ENCODE measurements at regions not wholly inside any gene's neighbourhood (a gene's known extent, or its start where the extent isn't known, plus 50 kb on each side); places are given as distances from the start of the nearest gene placed in this dataset.

GRCh38 chrX:101744085-101744484 lies 84.4 kb upstream of the ARMCX2 start:
- no peak overlapping the region for H3K14ac ChIP-seq (ENCODE audit: insufficient read depth, low read length)
- Mint-ChIP-seq H3K4me3 (no peak overlapping the region), H3K36me3 (ENCODE audit: insufficient read depth in 1 of 3, low read depth in 3 of 3) (peaks cover 0 to 3% (median 2%) of the 10 kb centered on the region in 3 experiments; a peak in 3 of 7 replicates), H3K27me3 (ENCODE audit: low read depth) (no peaks in the 10 kb centered on the region; the same call in 1 of the 2 replicates), H3K4me1 (no peaks in the 10 kb centered on the region), H3K9me3 (peaks cover 37 to 45% of the 10 kb centered on the region in 2 experiments; a peak in 4 of 5 replicates), H3K27ac (no peak overlapping the region)
- no peak overlapping the region for H2BK12ac ChIP-seq (ENCODE audit: insufficient read length, low read depth, low read length)
- no peak overlapping the region for H2BK15ac ChIP-seq (ENCODE audit: low read depth, low read length)
- H3K23me2 ChIP-seq (ENCODE audit: insufficient read length, low read depth, low read length, poor library complexity, severe bottlenecking), result no peaks in the 10 kb centered on the region
- H3K23ac ChIP-seq (ENCODE audit: insufficient read length, low read depth, low read length), result no peak overlapping the region
- no peak overlapping the region for H3K56ac ChIP-seq (ENCODE audit: insufficient read length, low read depth, low read length)
- H3K27ac ChIP-seq (ENCODE audit: insufficient read length, low read depth, low read length), result no peak overlapping the region
- no peak for DNase-seq
- peaks cover 20% of the 10 kb centered on the region for H3K9me3 ChIP-seq (ENCODE audit: control insufficient read depth, low read depth, low read length)
- no peak overlapping the region for H2BK120ac ChIP-seq (ENCODE audit: low read depth, low read length, poor library complexity, severe bottlenecking)
- no peak overlapping the region for H3T11ph ChIP-seq (ENCODE audit: low read length)
- no peak overlapping the region for H2BK20ac ChIP-seq (ENCODE audit: low read depth, low read length, poor library complexity, severe bottlenecking)
- no peak overlapping the region for H4K5ac ChIP-seq (ENCODE audit: insufficient read length, low read depth, low read length)
- TF ChIP-seq, protein P1, sequence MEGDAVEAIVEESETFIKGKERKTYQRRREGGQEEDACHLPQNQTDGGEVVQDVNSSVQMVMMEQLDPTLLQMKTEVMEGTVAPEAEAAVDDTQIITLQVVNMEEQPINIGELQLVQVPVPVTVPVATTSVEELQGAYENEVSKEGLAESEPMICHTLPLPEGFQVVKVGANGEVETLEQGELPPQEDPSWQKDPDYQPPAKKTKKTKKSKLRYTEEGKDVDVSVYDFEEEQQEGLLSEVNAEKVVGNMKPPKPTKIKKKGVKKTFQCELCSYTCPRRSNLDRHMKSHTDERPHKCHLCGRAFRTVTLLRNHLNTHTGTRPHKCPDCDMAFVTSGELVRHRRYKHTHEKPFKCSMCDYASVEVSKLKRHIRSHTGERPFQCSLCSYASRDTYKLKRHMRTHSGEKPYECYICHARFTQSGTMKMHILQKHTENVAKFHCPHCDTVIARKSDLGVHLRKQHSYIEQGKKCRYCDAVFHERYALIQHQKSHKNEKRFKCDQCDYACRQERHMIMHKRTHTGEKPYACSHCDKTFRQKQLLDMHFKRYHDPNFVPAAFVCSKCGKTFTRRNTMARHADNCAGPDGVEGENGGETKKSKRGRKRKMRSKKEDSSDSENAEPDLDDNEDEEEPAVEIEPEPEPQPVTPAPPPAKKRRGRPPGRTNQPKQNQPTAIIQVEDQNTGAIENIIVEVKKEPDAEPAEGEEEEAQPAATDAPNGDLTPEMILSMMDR (conservative IDR thresholded peaks at IDR 0.05), result no peak
- no peak overlapping the region for H3K18ac ChIP-seq (ENCODE audit: insufficient read length, low read depth, low read length)
- no peak overlapping the region for H4K8ac ChIP-seq (replicated peaks; ENCODE audit: insufficient read length, low read depth, low read length)
- no CpG with 5 or more reads among the region's 3 CpGs for WGBS (ENCODE audit: extremely low coverage, insufficient read length, low lambda C conversion rate)
- H3K4ac ChIP-seq (ENCODE audit: low read depth, low read length), result no peak overlapping the region
- no peak overlapping the region for H3K4me2 ChIP-seq (ENCODE audit: insufficient read depth, insufficient read length, low read length)
- no peak overlapping the region for H4K91ac ChIP-seq (ENCODE audit: insufficient read length, low read depth, low read length)
- H2AK5ac ChIP-seq (ENCODE audit: insufficient read length, low read length), result no peak overlapping the region
- H3K27me3 ChIP-seq (ENCODE audit: insufficient read depth, low read length), result no peaks in the 10 kb centered on the region
- no peaks in the 10 kb centered on the region for H3K79me2 ChIP-seq (ENCODE audit: insufficient read depth, low read length)
- H2BK5ac ChIP-seq (ENCODE audit: insufficient read length, low read length), result no peak overlapping the region
- no peaks in the 10 kb centered on the region for H3K4me1 ChIP-seq (ENCODE audit: insufficient read depth, low read length)
- no peak overlapping the region for H2AFZ ChIP-seq (ENCODE audit: low read length)
- no peak overlapping the region for H3K9ac ChIP-seq (ENCODE audit: extremely low read depth, insufficient read length, low read length)
- H3K79me1 ChIP-seq (ENCODE audit: insufficient read depth, low read depth, low read length, poor library complexity, severe bottlenecking), result no peaks in the 10 kb centered on the region
- no peaks in the 10 kb centered on the region for H4K20me1 ChIP-seq (ENCODE audit: control insufficient read depth, insufficient read depth, insufficient read length)

All from H9 (cell line).